ENCODE measurements at regions not wholly inside any gene's neighbourhood (a gene's known extent, or its start where the extent isn't known, plus 50 kb on each side); places are given as distances from the start of the nearest gene placed in this dataset.
"Not testable (repeated sequence)": the region's sequence is repeated elsewhere in the genome, so short reads cannot be mapped to it uniquely, and the experiment has no call there.

DNA sequence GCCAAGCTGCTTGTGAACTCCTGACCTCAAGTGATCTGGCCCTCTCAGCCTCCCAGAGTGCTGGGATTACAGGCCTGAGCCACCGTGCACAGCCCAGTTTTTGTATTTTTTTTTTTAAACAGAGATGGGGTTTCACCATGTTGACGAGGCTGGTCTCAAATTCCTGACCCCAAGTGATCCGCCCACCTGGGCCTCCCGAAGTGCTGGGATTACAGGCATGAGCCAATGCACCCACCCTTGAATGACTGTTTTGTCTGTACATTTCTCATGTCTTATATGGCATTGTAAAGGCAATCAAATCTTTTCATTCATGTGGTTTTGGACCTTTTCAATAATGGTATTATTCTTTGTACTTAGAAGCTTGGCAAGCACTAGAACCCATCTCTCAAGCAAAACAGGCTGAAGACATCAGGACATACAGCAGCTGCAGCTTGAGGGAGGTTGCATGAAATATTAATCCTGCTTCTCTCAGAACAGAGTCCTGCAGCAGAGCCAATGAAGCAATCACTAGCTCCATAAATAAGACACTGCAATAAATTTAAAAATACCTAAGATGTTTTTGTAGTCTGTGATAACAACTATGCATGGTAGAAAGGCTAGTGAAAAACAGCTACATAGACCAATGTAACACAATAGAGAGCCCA lies 209.9 kb downstream of the TUBA3C start:
- no peak for ATAC-seq
- intact Hi-C loops (cut with DNase I) = no loop called here

DNA sequence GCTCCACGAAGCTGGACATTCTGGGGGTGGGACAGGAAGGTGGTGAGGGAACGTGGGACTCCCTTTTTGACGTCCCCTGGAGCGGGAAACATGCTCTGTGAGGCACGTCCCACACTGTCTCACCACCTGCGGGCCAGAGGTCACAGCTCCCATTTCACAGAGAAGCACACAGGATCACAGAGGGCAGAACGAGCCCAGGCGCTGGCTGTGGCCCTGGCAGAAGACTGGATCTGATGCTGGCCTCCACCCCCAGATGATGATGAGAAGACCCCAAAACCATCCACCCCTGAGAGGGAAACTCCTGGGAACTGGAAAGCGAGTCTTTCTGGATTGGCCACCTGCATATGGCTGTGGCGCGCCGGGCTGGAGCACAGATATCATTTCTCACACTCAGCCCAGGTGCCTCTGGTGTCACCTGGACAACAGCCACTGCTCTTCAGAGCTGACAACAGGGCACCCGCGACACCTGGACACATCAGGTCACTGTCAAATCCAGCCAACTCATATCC lies 216.2 kb downstream of the TUBA3C start:
- no peak for ATAC-seq

More for the DNA sequence above, 209.9 kb downstream of the TUBA3C start:
- 60 to 71% methylated on average over 4 of the region's 4 CpGs for WGBS, 2 donors
- Histone ChIP-seq H3K4me1 (no peaks in the 10 kb centered on the region), H3K9me3 (no peaks in the 10 kb centered on the region), H3K4me3 (no peak overlapping the region), H3K36me3 (no peaks in the 10 kb centered on the region), H3K27me3 (peaks cover 0 to 6% (median 0%) of the 10 kb centered on the region in 7 donors), H3K27ac (no peak overlapping the region)
- TF ChIP-seq, protein P1, sequence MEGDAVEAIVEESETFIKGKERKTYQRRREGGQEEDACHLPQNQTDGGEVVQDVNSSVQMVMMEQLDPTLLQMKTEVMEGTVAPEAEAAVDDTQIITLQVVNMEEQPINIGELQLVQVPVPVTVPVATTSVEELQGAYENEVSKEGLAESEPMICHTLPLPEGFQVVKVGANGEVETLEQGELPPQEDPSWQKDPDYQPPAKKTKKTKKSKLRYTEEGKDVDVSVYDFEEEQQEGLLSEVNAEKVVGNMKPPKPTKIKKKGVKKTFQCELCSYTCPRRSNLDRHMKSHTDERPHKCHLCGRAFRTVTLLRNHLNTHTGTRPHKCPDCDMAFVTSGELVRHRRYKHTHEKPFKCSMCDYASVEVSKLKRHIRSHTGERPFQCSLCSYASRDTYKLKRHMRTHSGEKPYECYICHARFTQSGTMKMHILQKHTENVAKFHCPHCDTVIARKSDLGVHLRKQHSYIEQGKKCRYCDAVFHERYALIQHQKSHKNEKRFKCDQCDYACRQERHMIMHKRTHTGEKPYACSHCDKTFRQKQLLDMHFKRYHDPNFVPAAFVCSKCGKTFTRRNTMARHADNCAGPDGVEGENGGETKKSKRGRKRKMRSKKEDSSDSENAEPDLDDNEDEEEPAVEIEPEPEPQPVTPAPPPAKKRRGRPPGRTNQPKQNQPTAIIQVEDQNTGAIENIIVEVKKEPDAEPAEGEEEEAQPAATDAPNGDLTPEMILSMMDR (IDR thresholded peaks at IDR 0.05) = no peak
- no peak for DNase-seq

DNA sequence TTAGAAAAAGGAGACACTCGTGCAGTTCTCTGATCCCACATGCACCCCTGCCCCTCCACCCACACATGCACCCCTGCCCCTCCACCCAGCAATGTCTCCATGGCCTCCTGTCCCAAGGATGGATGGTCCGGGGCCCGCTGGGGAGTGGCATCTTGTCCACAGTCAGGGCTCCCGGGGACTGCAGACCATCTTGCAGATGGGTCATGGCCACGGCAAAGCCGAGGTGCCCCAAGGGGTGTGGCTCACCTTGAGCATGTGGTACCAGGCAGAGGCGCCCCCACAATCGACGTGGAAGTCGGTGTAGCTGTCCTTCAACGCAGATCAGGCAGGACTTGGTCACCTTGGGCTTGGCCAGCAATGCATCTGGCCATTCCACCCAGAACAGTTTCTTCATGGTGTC lies 216.7 kb downstream of the TUBA3C start:
- 70 to 74% methylated on average over 11 of the region's 11 CpGs for WGBS, 2 donors
- Histone ChIP-seq H3K27me3 (peaks cover 0 to 19% (median 0%) of the 10 kb centered on the region in 7 donors), H3K36me3 (no peaks in the 10 kb centered on the region), H3K27ac (no peak overlapping the region), H3K4me1 (no peaks in the 10 kb centered on the region), H3K9me3 (peaks cover 0 to 6% (median 0%) of the 10 kb centered on the region in 11 donors), H3K4me3 (no peak overlapping the region)
- ATAC-seq (no peak), DNase-seq (no peak)
- TF ChIP-seq, protein P1 (IDR thresholded peaks at IDR 0.05) = no peak
- intact Hi-C loops (cut with DNase I) = no loop called here

More for the DNA sequence above, 216.2 kb downstream of the TUBA3C start:
- Histone ChIP-seq H3K9me3 (peaks cover 0 to 6% (median 0%) of the 10 kb centered on the region in 11 donors), H3K36me3 (no peaks in the 10 kb centered on the region), H3K27me3 (peaks cover 0 to 19% (median 0%) of the 10 kb centered on the region in 7 donors), H3K4me1 (no peaks in the 10 kb centered on the region), H3K27ac (no peak overlapping the region), H3K4me3 (no peak overlapping the region)
- TF ChIP-seq, protein P1 (IDR thresholded peaks at IDR 0.05) = no peak
- DNase-seq = no peak
- intact Hi-C loops (cut with DNase I) = no loop called here
- 69 to 75% methylated on average over 14 of the region's 14 CpGs for WGBS, 2 donors

DNA sequence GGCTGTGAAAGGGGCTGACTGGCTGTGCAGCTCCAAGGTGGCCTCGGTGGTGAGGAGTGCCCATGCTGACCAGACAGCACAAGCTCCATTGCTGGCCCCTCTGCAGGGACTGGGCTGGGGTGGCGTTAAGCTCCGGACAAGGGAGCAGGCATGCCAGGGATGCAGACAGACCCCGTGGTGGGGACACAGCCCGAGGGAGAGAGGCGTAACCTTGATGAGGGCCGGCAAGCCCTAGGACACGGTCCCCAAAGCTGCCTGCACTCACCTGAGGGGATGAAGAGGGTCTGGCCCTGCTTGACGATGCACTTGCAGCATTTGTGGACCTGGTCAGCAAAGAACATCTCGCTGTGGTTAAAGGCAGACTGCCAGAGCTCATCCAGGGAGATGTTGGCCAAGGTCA lies 217.9 kb downstream of the TUBA3C start:
- ATAC-seq; DNase-seq; H3K4me1 ChIP-seq; intact Hi-C loops (cut with DNase I); H3K36me3 ChIP-seq; H3K4me3 ChIP-seq; H3K27ac ChIP-seq: not testable (repeated sequence)
- peaks cover 0 to 15% (median 3%) of the 10 kb centered on the region in 11 donors for H3K9me3 ChIP-seq
- 71% methylated on average over 10 of the region's 10 CpGs for WGBS, 2 donors
- H3K27me3 ChIP-seq = peaks cover 0 to 19% (median 0%) of the 10 kb centered on the region in 7 donors

DNA sequence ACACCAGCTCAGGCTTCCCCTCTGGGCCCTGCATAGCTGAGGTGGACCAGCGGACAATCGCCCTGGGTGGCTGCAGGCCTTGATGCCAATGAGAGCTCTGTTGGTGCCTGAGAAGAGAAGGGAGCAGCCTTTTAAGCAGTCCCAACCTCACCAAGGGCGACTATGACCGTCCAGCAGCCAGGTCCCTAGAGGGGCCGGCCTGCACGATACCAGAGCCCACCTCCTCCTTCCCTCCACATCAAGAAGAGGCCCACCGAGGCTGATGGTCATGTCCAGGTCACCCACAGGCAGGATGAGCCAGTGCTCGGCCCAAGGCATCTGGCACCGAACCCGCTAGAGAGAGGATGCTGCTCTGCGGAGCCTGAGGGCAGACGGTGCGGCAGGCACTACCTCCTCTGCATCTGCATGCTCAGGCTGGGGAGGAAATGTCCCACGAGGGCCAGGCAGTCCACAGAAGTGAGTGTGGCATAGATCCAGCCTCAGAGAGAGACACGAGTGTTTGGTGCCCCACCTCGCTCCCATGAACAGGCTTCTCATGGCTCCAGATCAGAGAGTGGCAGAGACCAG lies 219.4 kb downstream of the TUBA3C start:
- Histone ChIP-seq H3K4me3 (no peak overlapping the region), H3K27me3 (peaks cover 0 to 14% (median 0%) of the 10 kb centered on the region in 7 donors), H3K36me3 (no peaks in the 10 kb centered on the region), H3K27ac (no peak overlapping the region), H3K4me1 (no peaks in the 10 kb centered on the region), H3K9me3 (peaks cover 0 to 29% (median 7%) of the 10 kb centered on the region in 11 donors)
- DNase-seq = no peak
- 82 to 83% methylated on average over 16 of the region's 16 CpGs for WGBS, 2 donors
- intact Hi-C loops (cut with DNase I) = no loop called here
- TF ChIP-seq, protein P1 (IDR thresholded peaks at IDR 0.05) = no peak
- ATAC-seq = no peak
